Ishikawa (cell line): ENCODE measurements at regions not wholly inside any gene's neighbourhood (a gene's known extent, or its start where the extent isn't known, plus 50 kb on each side); places are given as distances from the start of the nearest gene placed in this dataset.

ENCODE experiments used
- CEBPB ChIP-seq: IDR thresholded peaks from 2 replicates; pipeline ENCODE4 v1.6.1; 2012
- CREB1 ChIP-seq: IDR thresholded peaks from 2 replicates; pipeline ENCODE4 v1.6.1; 2012; ENCODE audit warnings: low read depth
- EP300 ChIP-seq: IDR thresholded peaks from 2 replicates; pipeline ENCODE4 v1.6.1; 2012; ENCODE audit warnings: borderline replicate concordance
- FOXM1 ChIP-seq: IDR thresholded peaks from 2 replicates; pipeline ENCODE4 v1.6.1; 2012; ENCODE audit warnings: low read depth, borderline replicate concordance
- MAX ChIP-seq: IDR thresholded peaks from 2 replicates; pipeline ENCODE4 v1.6.1; 2012
- NFIC ChIP-seq: IDR thresholded peaks from 2 replicates; pipeline ENCODE4 v1.6.1; 2012
- RAD21 ChIP-seq: IDR thresholded peaks from 2 replicates; pipeline ENCODE4 v1.6.1; 2012; ENCODE audit warnings: low read depth
- REST ChIP-seq: IDR thresholded peaks from 2 replicates; pipeline ENCODE4 v1.6.1; 2012; ENCODE audit warnings: low read depth, mild to moderate bottlenecking
- TCF12 ChIP-seq: IDR thresholded peaks from 2 replicates; pipeline ENCODE4 v1.6.1; 2012; ENCODE audit warnings: low read depth
- YY1 ChIP-seq: IDR thresholded peaks from 2 replicates; pipeline ENCODE4 v1.6.1; 2012; ENCODE audit warnings: low read depth
- ZBTB7A ChIP-seq: IDR thresholded peaks from 2 replicates; pipeline ENCODE4 v1.6.1; 2012; ENCODE audit warnings: low read depth

- no peak for TF ChIP-seq CEBPB
- no peak for TF ChIP-seq REST
- TF ChIP-seq EP300 = no peak
- TF ChIP-seq RAD21 = no peak
- no peak for TF ChIP-seq NFIC
- no peak for TF ChIP-seq TCF12
- no peak for TF ChIP-seq MAX
- TF ChIP-seq YY1 = no peak
- no peak for TF ChIP-seq ZBTB7A
- no peak for TF ChIP-seq CREB1
- TF ChIP-seq FOXM1 = no peak
These were observed 307.1 kb downstream of the MATN1 start for GRCh38 chr1:30416221-30416820.
